ENCODE measurements at regions not wholly inside any gene's neighbourhood (a gene's known extent, or its start where the extent isn't known, plus 50 kb on each side); places are given as distances from the start of the nearest gene placed in this dataset.

- TF ChIP-seq, protein P1, sequence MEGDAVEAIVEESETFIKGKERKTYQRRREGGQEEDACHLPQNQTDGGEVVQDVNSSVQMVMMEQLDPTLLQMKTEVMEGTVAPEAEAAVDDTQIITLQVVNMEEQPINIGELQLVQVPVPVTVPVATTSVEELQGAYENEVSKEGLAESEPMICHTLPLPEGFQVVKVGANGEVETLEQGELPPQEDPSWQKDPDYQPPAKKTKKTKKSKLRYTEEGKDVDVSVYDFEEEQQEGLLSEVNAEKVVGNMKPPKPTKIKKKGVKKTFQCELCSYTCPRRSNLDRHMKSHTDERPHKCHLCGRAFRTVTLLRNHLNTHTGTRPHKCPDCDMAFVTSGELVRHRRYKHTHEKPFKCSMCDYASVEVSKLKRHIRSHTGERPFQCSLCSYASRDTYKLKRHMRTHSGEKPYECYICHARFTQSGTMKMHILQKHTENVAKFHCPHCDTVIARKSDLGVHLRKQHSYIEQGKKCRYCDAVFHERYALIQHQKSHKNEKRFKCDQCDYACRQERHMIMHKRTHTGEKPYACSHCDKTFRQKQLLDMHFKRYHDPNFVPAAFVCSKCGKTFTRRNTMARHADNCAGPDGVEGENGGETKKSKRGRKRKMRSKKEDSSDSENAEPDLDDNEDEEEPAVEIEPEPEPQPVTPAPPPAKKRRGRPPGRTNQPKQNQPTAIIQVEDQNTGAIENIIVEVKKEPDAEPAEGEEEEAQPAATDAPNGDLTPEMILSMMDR (IDR thresholded peaks at IDR 0.05) = no peak
- TF ChIP-seq POLR2A (IDR thresholded peaks at IDR 0.05) = no peak
Measured at GRCh38 chr15:37873336-37873735, 61.1 kb upstream of the TMCO5A start.
